ENCODE measurements at regions not wholly inside any gene's neighbourhood (a gene's known extent, or its start where the extent isn't known, plus 50 kb on each side); places are given as distances from the start of the nearest gene placed in this dataset.

DNA sequence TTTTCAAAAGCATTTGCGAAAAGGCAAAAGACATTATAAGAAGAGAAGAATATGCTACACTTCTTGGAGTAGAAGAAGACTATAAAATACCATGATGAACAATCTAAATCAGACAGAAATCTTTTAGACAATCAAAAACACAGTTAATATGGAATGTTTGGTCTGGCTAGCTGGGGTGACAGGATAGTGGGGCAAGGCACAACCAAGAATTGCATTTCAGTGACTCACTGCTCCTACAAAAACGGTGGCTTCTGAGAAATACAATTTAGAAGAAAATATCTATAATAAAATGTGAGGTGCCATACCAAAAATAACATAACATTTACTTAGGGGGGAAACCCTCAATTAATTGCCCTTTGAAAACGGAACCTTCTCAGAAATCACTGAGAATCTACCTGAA is 363.4 kb downstream of the NPR3 start:
- TF ChIP-seq CTCF (IDR thresholded peaks at IDR 0.05): no peak
- no peaks in the 10 kb centered on the region for H3K9me3 ChIP-seq
- no peak overlapping the region for H3K4me3 ChIP-seq
- ATAC-seq: no peak
- no peaks in the 10 kb centered on the region for H3K36me3 ChIP-seq
- intact Hi-C loops (cut with DNase I): no loop called here
- H3K27ac ChIP-seq: no peak overlapping the region
- FAIRE-seq: no peak
- 50 to 68% methylated on average over 3 of the region's 3 CpGs for WGBS, 2 donors
- no peaks in the 10 kb centered on the region for H3K27me3 ChIP-seq
- no peak for DNase-seq
- no peaks in the 10 kb centered on the region for H3K4me1 ChIP-seq

GRCh38 chr5:33075731-33076130 is 364.6 kb downstream of the NPR3 start:
- Histone ChIP-seq H3K36me3 (no peaks in the 10 kb centered on the region), H3K4me3 (no peak overlapping the region), H3K9me3 (no peaks in the 10 kb centered on the region), H3K4me1 (no peaks in the 10 kb centered on the region), H3K27me3 (no peaks in the 10 kb centered on the region), H3K27ac (no peak overlapping the region)
- no peak for TF ChIP-seq CTCF (IDR thresholded peaks at IDR 0.05)
- FAIRE-seq: no peak
- intact Hi-C loops (cut with DNase I): no loop called here
- DNase-seq: no peak
- ATAC-seq: no peak
- 54 to 57% methylated on average over 2 of the region's 2 CpGs for WGBS, 2 donors

- Histone ChIP-seq H3K36me3 (no peaks in the 10 kb centered on the region), H3K4me1 (no peaks in the 10 kb centered on the region), H3K9me3 (no peaks in the 10 kb centered on the region), H3K27ac (no peak overlapping the region), H3K4me3 (no peak overlapping the region), H3K27me3 (no peaks in the 10 kb centered on the region)
- intact Hi-C loops (cut with DNase I): no loop called here
- ATAC-seq: no peak
- no peak for DNase-seq
- FAIRE-seq: no peak
- TF ChIP-seq CTCF (IDR thresholded peaks at IDR 0.05): no peak
Observed at GRCh38 chr5:33079548-33079947, 361.2 kb upstream of the TARS1 start.

DNA sequence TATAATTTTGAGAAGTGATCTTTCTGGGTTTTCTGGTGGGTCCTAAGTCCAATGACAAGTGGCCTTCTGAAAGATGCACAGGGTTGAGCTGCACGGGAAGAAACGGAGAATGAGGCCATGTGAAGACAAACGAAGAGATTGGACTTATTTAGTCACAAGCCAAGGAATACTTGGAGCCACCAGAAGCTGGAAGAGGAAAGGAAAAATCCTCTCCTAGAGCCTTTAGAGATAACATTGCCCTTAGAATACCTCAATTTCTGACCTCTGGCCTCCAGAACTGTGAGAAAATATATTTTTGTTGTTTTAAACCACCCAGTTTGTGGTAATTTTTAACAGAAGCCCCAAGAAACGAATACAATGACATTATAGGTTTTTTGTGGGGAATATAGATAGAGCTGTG is 360.5 kb upstream of the TARS1 start:
- FAIRE-seq (no peak), DNase-seq (no peak), ATAC-seq (no peak)
- H3K9me3 ChIP-seq: no peaks in the 10 kb centered on the region
- H3K4me3 ChIP-seq: no peak overlapping the region
- no peak for TF ChIP-seq CTCF (IDR thresholded peaks at IDR 0.05)
- H3K27ac ChIP-seq: no peak overlapping the region
- H3K27me3 ChIP-seq: no peaks in the 10 kb centered on the region
- no peaks in the 10 kb centered on the region for H3K4me1 ChIP-seq
- intact Hi-C loops (cut with DNase I): no loop called here
- H3K36me3 ChIP-seq: no peaks in the 10 kb centered on the region
- 45 to 52% methylated on average over 4 of the region's 4 CpGs for WGBS, 2 donors

GRCh38 chr5:33088176-33088575 is 352.6 kb upstream of the TARS1 start:
- FAIRE-seq (no peak), DNase-seq (no peak), ATAC-seq (no peak)
- no peak overlapping the region for H3K27ac ChIP-seq
- H3K27me3 ChIP-seq: no peaks in the 10 kb centered on the region
- H3K9me3 ChIP-seq: no peaks in the 10 kb centered on the region
- TF ChIP-seq CTCF (IDR thresholded peaks at IDR 0.05): no peak
- no peaks in the 10 kb centered on the region for H3K4me1 ChIP-seq
- WGBS, 2 donors: 48 to 55% methylated on average over 2 of the region's 2 CpGs
- H3K4me3 ChIP-seq: no peak overlapping the region
- H3K36me3 ChIP-seq: no peaks in the 10 kb centered on the region
- intact Hi-C loops (cut with DNase I): no loop called here
